Glomerular visceral epithelial cell (primary cell): ENCODE measurements at regions not wholly inside any gene's neighbourhood (a gene's known extent, or its start where the extent isn't known, plus 50 kb on each side); places are given as distances from the start of the nearest gene placed in this dataset.

Experiments
- DNase-seq: peaks from one replicate; pipeline ENCODE4 v3.0.0-alpha.2; 2016; ENCODE audit errors: extremely low spot score

- no peak for DNase-seq
Measured at GRCh38 chr1:57925226-57925625, 501.4 kb upstream of the DAB1 start.

- no peak for DNase-seq
Measured at GRCh38 chr1:57922130-57922529, 498.3 kb upstream of the DAB1 start.

- no peak for DNase-seq
Measured at GRCh38 chr1:57916041-57916440, 492.2 kb upstream of the DAB1 start.

DNA sequence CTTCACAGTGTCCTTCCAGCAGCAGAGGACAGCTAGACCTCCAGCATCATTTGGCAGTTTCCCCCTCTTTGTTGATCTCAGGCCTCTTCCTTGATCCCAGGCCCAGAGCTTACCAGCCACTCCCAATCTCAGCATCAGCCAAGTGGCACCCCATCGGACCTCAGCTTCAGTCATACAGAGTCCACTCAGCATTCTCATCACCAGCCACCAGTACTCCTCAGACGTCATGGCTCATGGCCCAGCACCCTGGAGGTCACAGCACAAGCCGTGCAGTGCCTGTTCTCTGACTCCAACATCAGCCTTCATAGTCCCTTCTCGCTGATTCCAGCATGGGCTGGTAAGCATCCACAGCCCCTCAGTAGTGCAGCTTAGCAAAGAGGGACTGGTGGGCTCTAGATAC lies 487.6 kb upstream of the DAB1 start:
- no peak for DNase-seq

DNA sequence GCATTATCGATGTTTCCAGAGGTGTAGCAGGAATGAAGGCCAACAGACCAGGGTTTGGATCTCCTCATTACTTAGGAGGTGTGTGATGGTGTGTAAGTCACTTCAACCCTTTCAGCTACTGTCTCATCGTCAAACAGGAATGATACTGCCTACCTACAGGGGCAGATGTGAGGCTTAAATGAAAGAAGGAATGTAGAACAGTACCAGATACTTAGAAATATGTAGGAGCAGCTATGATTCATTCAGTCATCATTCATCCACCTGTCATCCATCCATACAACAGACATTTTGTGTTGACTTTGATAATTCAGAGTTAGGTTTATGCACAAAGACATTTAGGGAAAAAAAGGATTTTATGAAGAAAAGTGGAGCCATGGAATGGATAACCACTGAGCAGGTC lies 486.9 kb upstream of the DAB1 start:
- no peak for DNase-seq

GRCh38 chr1:57910305-57910704 lies 486.4 kb upstream of the DAB1 start:
- DNase-seq = no peak

- no peak for DNase-seq
Measured at GRCh38 chr1:57908147-57908890, 484.5 kb upstream of the DAB1 start.

DNA sequence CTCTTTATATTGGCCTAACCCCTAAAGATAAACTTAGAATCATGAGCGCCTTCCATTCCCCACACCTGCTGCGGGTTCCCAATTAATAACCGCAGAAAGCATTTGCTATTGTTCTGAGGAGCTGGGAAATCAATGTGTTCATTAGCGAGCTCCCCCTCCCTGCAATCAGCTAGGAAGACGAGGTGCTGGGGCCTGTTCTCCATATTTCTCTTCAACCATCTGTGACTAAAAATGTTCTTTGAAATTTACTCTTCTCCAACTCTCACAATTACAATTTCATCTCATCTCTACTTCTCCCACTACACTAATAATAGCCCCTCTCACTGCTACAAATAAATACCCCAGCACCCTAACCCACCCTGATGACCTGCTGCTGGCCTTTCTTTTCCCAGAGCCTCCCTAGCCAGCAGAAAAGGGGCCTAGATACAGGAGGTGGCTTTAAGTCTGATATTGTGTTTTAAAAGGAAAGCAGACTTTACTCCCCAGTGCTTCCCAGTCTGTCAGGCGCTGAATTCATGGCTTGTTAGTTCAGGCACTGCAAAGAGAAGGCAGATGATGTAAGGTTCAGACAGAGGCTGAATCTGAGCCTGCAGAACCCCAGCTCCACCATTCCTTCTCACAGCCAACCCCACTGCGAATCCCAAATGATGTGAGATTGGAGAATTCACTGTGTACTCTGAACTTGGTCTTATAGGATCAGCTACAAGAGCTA lies 477.5 kb upstream of the DAB1 start:
- no peak for DNase-seq

DNA sequence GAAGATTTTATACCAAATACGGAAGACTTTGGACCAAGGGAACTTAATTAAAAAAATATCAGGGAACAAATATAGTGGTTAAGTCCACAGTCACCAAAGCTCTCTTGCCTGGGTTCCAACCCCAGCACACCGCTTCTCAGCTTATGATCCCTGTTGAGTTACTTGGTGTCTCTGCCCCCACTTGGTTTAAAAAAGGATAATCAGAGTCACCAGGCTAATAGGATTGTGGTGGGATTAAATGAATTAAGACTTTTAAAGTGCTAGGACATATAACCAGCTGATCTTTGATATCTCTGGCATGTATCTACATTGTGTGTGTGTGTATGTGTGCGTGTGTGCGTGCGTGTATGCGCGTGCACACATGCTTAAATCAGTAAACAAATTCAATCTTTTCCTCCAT lies 474.7 kb upstream of the DAB1 start:
- DNase-seq = no peak

- DNase-seq = no peak
Measured at GRCh38 chr1:57897581-57897980, 473.7 kb upstream of the DAB1 start.

DNA sequence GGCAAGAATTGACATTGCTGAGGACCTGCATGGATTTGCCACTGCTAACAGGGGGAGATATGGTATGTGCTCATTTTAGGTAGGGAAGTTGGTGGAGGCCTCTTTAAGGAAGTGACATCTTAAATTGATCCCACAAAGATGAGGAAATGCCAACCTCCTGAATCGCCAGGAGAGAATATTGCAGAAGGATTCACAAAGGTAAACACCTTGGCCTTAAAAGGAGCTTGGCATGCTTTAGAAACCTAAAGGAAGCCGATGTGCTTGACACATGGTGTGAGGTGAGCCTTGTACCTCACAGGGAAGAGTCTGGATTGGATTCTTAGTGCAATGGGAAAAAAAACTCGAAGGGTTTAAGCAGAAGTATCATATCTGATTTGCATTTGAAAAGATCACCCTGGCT lies 470.5 kb upstream of the DAB1 start:
- DNase-seq = no peak

DNA sequence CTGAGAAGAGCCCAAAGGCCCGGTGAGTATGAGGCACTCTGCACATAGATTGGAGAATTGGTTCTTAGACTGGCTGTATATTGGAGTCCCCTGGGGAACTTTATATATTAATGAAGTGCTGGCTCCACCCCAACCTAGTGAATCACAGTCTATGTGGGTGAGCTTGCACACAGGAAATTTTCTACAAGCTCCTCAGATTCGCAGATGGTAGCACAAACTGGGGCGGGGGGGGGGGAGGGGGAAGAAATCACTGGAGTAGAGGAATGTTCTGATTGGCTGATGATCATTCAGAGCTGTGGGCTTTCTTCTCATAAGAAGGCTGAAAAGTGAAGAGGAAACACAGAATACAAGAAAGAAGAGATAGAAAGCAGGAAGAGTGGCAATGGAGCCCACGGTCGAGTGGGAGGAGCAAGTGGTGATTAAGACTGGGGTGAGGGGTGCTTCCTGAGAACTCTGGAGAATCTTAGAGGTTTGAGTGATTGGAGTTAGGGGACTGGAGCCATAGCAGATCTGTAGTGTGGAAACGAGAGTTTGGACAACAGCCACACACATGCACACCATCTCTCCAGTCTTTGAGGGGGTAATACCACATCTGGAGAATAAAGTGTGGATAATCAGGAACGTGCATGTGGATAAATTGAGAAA lies 465.9 kb upstream of the DAB1 start:
- DNase-seq = no peak

- no peak for DNase-seq
Measured at GRCh38 chr1:57887964-57888491, 464.2 kb upstream of the DAB1 start.

- DNase-seq = no peak
Measured at GRCh38 chr1:57886376-57886775, 462.5 kb upstream of the DAB1 start.

- DNase-seq = no peak
Measured at GRCh38 chr1:57883642-57883995, 459.8 kb upstream of the DAB1 start.

- DNase-seq = no peak
Measured at GRCh38 chr1:57882934-57883641, 459.2 kb upstream of the DAB1 start.

DNA sequence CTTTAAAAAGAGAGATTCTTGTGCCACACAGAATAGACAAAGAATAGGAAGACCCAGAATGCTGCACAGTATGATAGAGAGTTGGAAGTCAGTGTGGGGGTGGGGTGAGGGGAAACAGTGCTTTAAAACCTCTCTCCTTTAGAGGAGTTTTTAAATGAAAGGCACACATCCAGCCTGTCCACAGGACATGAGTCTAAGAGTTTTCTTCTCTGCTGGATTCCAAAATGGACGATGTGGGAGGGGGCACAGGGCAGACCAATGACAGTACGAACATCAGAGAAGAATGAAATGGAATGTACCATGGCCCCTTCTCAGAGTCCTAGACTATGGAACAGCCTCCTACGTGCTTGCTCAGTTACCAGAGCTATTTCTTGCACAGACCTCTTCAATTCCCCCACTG lies 458.2 kb upstream of the DAB1 start:
- no peak for DNase-seq

GRCh38 chr1:57881639-57882038 lies 457.8 kb upstream of the DAB1 start:
- DNase-seq = no peak

DNA sequence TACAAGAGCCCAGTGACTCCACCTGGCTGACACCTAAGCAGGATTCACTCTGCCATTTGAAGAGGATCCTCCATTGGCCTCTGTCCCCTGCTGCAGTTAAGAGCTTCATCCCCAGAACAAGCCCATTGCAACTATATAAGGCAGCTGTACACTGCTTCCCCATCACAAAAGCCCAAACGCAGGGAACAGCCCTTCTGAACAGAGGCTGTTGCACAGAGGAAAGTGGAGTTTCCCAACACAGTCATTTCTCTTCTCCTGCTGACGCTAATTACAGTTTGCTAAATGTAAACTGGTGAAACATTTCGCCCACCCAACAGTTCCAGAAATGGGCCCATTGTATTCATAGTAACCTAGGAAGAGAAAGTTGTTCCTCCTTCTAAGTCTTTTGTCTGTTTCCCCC lies 455.8 kb upstream of the DAB1 start:
- no peak for DNase-seq

GRCh38 chr1:57874418-57874877 lies 450.6 kb upstream of the DAB1 start:
- peak; percentile 7 for DNase-seq

DNA sequence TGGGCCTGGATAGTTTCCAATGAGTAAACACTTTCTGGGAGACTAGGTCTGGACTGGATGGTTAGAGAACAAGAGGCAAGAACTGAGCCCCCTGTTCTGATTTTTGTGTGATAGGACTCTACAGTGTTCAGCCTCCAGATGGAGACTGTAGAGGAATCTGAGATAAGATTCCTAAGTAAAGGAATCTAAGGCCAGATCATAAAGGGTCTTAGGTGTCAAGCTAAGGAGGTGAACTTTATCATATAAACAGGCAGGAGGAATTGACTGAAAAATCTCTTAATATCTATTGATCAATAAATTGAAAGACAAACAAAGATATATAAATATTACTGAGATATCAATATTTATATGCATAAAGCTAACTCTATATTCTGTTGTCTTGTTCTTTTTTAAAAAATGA lies 449.1 kb upstream of the DAB1 start:
- DNase-seq = no peak

DNA sequence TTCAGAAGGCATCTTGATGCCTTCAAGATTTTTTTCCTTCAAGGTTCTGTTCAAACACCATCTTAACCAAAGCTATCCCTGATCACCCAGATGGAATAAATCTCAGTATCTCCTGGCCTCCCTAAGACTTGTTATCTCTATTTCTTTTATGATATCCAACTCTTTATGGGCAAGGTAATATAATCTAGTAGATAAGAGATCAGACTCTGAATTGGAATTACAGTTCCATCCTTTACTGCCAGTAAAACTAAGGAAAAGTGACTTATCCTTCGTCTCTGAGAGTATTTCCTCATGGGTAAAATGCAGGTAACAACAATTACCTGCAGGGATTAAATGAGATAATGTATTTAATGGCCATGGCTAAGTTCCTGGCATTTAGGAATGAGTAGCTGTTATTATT lies 445.0 kb upstream of the DAB1 start:
- no peak for DNase-seq
